Muscle of leg (tissue), 3 donors: ENCODE measurements at regions not wholly inside any gene's neighbourhood (a gene's known extent, or its start where the extent isn't known, plus 50 kb on each side); places are given as distances from the start of the nearest gene placed in this dataset.

Experiments
- DNase-seq: peaks from one replicate; pipeline ENCODE4 v3.0.0; 2013
- H3K27ac ChIP-seq: one replicate; pipeline ENCODE4 v1.5.1; 2013; ENCODE audit warnings: mild to moderate bottlenecking, low read length, control low read depth
- H3K27me3 ChIP-seq: one replicate; pipeline ENCODE4 v1.6.1; 2013; ENCODE audit warnings: low read length; ENCODE audit not compliant: control insufficient read depth, insufficient read depth
- H3K36me3 ChIP-seq: one replicate; pipeline ENCODE4 v1.6.1; 2013; ENCODE audit warnings: low read length; ENCODE audit not compliant: control insufficient read depth, insufficient read depth
- H3K4me1 ChIP-seq: one replicate; pipeline ENCODE4 v1.6.1; 2013; ENCODE audit warnings: low read length; ENCODE audit not compliant: control insufficient read depth, insufficient read depth
- H3K4me3 ChIP-seq: one replicate; pipeline ENCODE4 v1.5.1; 2013; ENCODE audit warnings: low read length, control low read depth
- H3K9me3 ChIP-seq: replicated peaks from 2 replicates; pipeline ENCODE4 v1.6.1; 2013; ENCODE audit warnings: low read depth, low read length; ENCODE audit not compliant: control insufficient read depth
- WGBS: methylation state at CpG from one replicate; pipeline ENCODE4 v1.1.5; 2013; ENCODE audit warnings: missing lambda C conversion rate; ENCODE audit not compliant: insufficient coverage; 5-methylcytosine and 5-hydroxymethylcytosine counted together

GRCh38 chr2:39933196-39933595 is 154.1 kb upstream of the THUMPD2 start:
- peak; percentile 29 for DNase-seq
- no peaks in the 10 kb centered on the region for H3K4me1 ChIP-seq
- no peaks in the 10 kb centered on the region for H3K36me3 ChIP-seq
- no peaks in the 10 kb centered on the region for H3K9me3 ChIP-seq
- no CpG with 5 or more reads among the region's 3 CpGs for WGBS
- no peaks in the 10 kb centered on the region for H3K27me3 ChIP-seq
- no peak overlapping the region for H3K4me3 ChIP-seq
- no peak overlapping the region for H3K27ac ChIP-seq

- Histone ChIP-seq H3K36me3 (no peaks in the 10 kb centered on the region), H3K4me1 (no peaks in the 10 kb centered on the region)
- WGBS: no CpG with 5 or more reads among the region's 3 CpGs
These were observed 153.1 kb upstream of the THUMPD2 start for GRCh38 chr2:39932198-39932597.

GRCh38 chr2:39930175-39930917 is 151.3 kb upstream of the THUMPD2 start:
- Histone ChIP-seq H3K4me1 (no peaks in the 10 kb centered on the region), H3K4me3 (no peak overlapping the region), H3K9me3 (no peaks in the 10 kb centered on the region), H3K36me3 (no peaks in the 10 kb centered on the region), H3K27me3 (no peaks in the 10 kb centered on the region), H3K27ac (no peak overlapping the region)
- WGBS: 100% methylated on average over 1 of the region's 7 CpGs
- no peak for DNase-seq

More at GRCh38 chr2:39932198-39932597, 153.1 kb upstream of the THUMPD2 start:
- no peaks in the 10 kb centered on the region for H3K9me3 ChIP-seq
- DNase-seq: no peak
- no peaks in the 10 kb centered on the region for H3K27me3 ChIP-seq
- H3K27ac ChIP-seq: no peak overlapping the region
- no peak overlapping the region for H3K4me3 ChIP-seq

GRCh38 chr2:39929531-39929930 is 150.5 kb upstream of the THUMPD2 start:
- H3K27me3 ChIP-seq: no peaks in the 10 kb centered on the region
- no peak overlapping the region for H3K4me3 ChIP-seq
- DNase-seq: no peak
- H3K36me3 ChIP-seq: no peaks in the 10 kb centered on the region
- no peaks in the 10 kb centered on the region for H3K4me1 ChIP-seq
- no peak overlapping the region for H3K27ac ChIP-seq
- H3K9me3 ChIP-seq: no peaks in the 10 kb centered on the region
- WGBS: no CpG with 5 or more reads among the region's 2 CpGs

GRCh38 chr2:39925312-39925711 is 146.3 kb upstream of the THUMPD2 start:
- 100% methylated on average over 1 of the region's 3 CpGs for WGBS
- no peaks in the 10 kb centered on the region for H3K36me3 ChIP-seq
- no peak for DNase-seq
- no peaks in the 10 kb centered on the region for H3K4me1 ChIP-seq
- H3K9me3 ChIP-seq: no peaks in the 10 kb centered on the region
- H3K4me3 ChIP-seq: no peak overlapping the region
- H3K27me3 ChIP-seq: no peaks in the 10 kb centered on the region
- H3K27ac ChIP-seq: no peak overlapping the region

- H3K36me3 ChIP-seq: no peaks in the 10 kb centered on the region
- no peak overlapping the region for H3K27ac ChIP-seq
- peaks cover 3% of the 10 kb centered on the region for H3K9me3 ChIP-seq
- WGBS: no CpG with 5 or more reads among the region's 2 CpGs
- no peak for DNase-seq
- no peaks in the 10 kb centered on the region for H3K27me3 ChIP-seq
- no peak overlapping the region for H3K4me3 ChIP-seq
- no peaks in the 10 kb centered on the region for H3K4me1 ChIP-seq
These were observed 144.4 kb upstream of the THUMPD2 start for GRCh38 chr2:39923455-39923854.

- 75% methylated on average over 1 of the region's 5 CpGs for WGBS
- Histone ChIP-seq H3K4me3 (no peak overlapping the region), H3K9me3 (peaks cover 3% of the 10 kb centered on the region), H3K4me1 (no peaks in the 10 kb centered on the region), H3K27ac (no peak overlapping the region), H3K36me3 (no peaks in the 10 kb centered on the region), H3K27me3 (no peaks in the 10 kb centered on the region)
- peak; percentile 68 for DNase-seq
These were observed 143.8 kb upstream of the THUMPD2 start for GRCh38 chr2:39922679-39923405.

GRCh38 chr2:39920307-39920801 is 141.3 kb upstream of the THUMPD2 start:
- Histone ChIP-seq H3K27ac (no peak overlapping the region), H3K27me3 (no peaks in the 10 kb centered on the region), H3K4me1 (no peaks in the 10 kb centered on the region), H3K9me3 (peaks cover 3% of the 10 kb centered on the region), H3K4me3 (no peak overlapping the region), H3K36me3 (no peaks in the 10 kb centered on the region)
- DNase-seq: no peak
- WGBS: 62% methylated on average over 5 of the region's 5 CpGs

GRCh38 chr2:39919511-39920306 is 140.7 kb upstream of the THUMPD2 start:
- H3K9me3 ChIP-seq: peaks cover 3% of the 10 kb centered on the region
- H3K36me3 ChIP-seq: no peaks in the 10 kb centered on the region
- 93% methylated on average over 4 of the region's 5 CpGs for WGBS
- no peak overlapping the region for H3K27ac ChIP-seq
- DNase-seq: no peak
- no peaks in the 10 kb centered on the region for H3K27me3 ChIP-seq
- H3K4me3 ChIP-seq: no peak overlapping the region
- no peaks in the 10 kb centered on the region for H3K4me1 ChIP-seq

GRCh38 chr2:39918886-39919285 is 139.8 kb upstream of the THUMPD2 start:
- peaks cover 3% of the 10 kb centered on the region for H3K9me3 ChIP-seq
- no peak overlapping the region for H3K27ac ChIP-seq
- no peaks in the 10 kb centered on the region for H3K27me3 ChIP-seq
- H3K4me3 ChIP-seq: no peak overlapping the region
- no peak for DNase-seq
- H3K4me1 ChIP-seq: peaks cover 2% of the 10 kb centered on the region
- H3K36me3 ChIP-seq: no peaks in the 10 kb centered on the region
